ENCODE measurements at regions not wholly inside any gene's neighbourhood (a gene's known extent, or its start where the extent isn't known, plus 50 kb on each side); places are given as distances from the start of the nearest gene placed in this dataset.

DNA sequence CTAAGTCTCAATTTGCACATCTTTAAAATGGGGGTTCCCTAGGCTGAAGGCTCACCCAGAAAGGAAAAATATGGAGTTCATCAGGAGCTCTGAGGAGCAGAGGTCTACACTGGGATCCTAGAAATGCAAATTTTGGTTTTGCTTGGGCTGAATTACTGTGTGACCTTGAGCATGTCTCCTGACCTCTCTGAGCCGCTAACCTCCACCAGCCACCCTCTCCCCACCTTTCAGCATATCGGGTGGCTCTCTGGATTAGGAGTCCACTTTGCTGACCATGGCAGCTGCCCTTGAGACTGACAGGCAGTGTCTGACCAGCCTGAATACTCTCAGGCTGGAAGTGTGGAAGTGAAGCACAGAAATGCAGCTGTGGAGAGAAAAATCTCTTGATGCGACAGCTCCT lies 165.9 kb upstream of the LRFN2 start:
- no peak for TF ChIP-seq CTCF (optimal IDR thresholded peaks at IDR 0.05 in 1 of 3, IDR thresholded peaks at IDR 0.05 in 1 of 3, conservative IDR thresholded peaks at IDR 0.05 in 1 of 3; ENCODE audit: extremely low read depth in 1 of 3, insufficient read depth in 2 of 3, low read length in 3 of 3)
- TF ChIP-seq EZH2 (IDR thresholded peaks at IDR 0.05; ENCODE audit: low read length) = no peak
